Kasumi-1 (cell line): ENCODE measurements at regions not wholly inside any gene's neighbourhood (a gene's known extent, or its start where the extent isn't known, plus 50 kb on each side); places are given as distances from the start of the nearest gene placed in this dataset.

Experiments
- DNase-seq, 2 experiments: peaks; one replicate each; lab custom pipeline; 2025; lab: John Stamatoyannopoulos, UW

- no peak for DNase-seq
Observed at GRCh38 chr17:34874478-34874877, 86.8 kb downstream of the CCT6B start.

GRCh38 chr17:34872640-34873039 lies 88.6 kb downstream of the CCT6B start:
- DNase-seq: no peak

- DNase-seq: no peak
Observed at GRCh38 chr17:34869641-34870040, 91.6 kb downstream of the CCT6B start.

- no peak for DNase-seq
Observed at GRCh38 chr17:34865716-34866115, 95.5 kb downstream of the CCT6B start.

GRCh38 chr17:34862384-34862783 lies 98.9 kb downstream of the CCT6B start:
- no peak for DNase-seq

- DNase-seq: no peak
Observed at GRCh38 chr17:34861864-34862263, 99.4 kb downstream of the CCT6B start.

- DNase-seq: no peak
Observed at GRCh38 chr17:34859652-34860051, 101.6 kb downstream of the CCT6B start.

GRCh38 chr17:34858591-34859565 lies 102.4 kb downstream of the CCT6B start:
- DNase-seq: no peak

GRCh38 chr17:34853924-34854323 lies 107.3 kb downstream of the CCT6B start:
- DNase-seq: no peak

- DNase-seq: no peak
Observed at GRCh38 chr17:34852614-34853013, 108.6 kb downstream of the CCT6B start.

- DNase-seq: no peak
Observed at GRCh38 chr17:34851961-34852540, 109.2 kb downstream of the CCT6B start.

GRCh38 chr17:34850964-34851363 lies 110.3 kb downstream of the CCT6B start:
- DNase-seq: no peak

GRCh38 chr17:34850023-34850422 lies 111.2 kb downstream of the CCT6B start:
- no peak for DNase-seq

- no peak for DNase-seq
Observed at GRCh38 chr17:34847938-34848337, 113.3 kb downstream of the CCT6B start.

GRCh38 chr17:34845296-34845695 lies 116.0 kb downstream of the CCT6B start:
- DNase-seq: no peak

GRCh38 chr17:34843682-34844081 lies 117.6 kb downstream of the CCT6B start:
- no peak for DNase-seq

GRCh38 chr17:34842235-34842634 lies 119.0 kb downstream of the CCT6B start:
- no peak for DNase-seq

GRCh38 chr17:34841467-34841866 lies 119.8 kb downstream of the CCT6B start:
- no peak for DNase-seq

- DNase-seq: peak in 1 of 2 experiments; percentile 25
Observed at GRCh38 chr17:34840750-34841149, 120.5 kb downstream of the CCT6B start.

- DNase-seq: no peak
Observed at GRCh38 chr17:34837876-34838478, 123.3 kb downstream of the CCT6B start.

- DNase-seq: no peak
Observed at GRCh38 chr17:34832376-34832775, 128.9 kb downstream of the CCT6B start.

GRCh38 chr17:34827008-34827407 lies 134.3 kb downstream of the CCT6B start:
- no peak for DNase-seq

- DNase-seq: no peak
Observed at GRCh38 chr17:34826332-34826731, 134.9 kb downstream of the CCT6B start.
